ENCODE measurements at regions not wholly inside any gene's neighbourhood (a gene's known extent, or its start where the extent isn't known, plus 50 kb on each side); places are given as distances from the start of the nearest gene placed in this dataset.
"Not testable (repeated sequence)": the region's sequence is repeated elsewhere in the genome, so short reads cannot be mapped to it uniquely, and the experiment has no call there.

- TF ChIP-seq POLR2AphosphoS5 (IDR thresholded peaks at IDR 0.05; ENCODE audit: low read depth, low read length); SMC3 (IDR thresholded peaks at IDR 0.05; ENCODE audit: low read depth, low read length); CTCF (IDR thresholded peaks at IDR 0.05); YY1 (IDR thresholded peaks at IDR 0.05; ENCODE audit: low read depth); EP300 (IDR thresholded peaks at IDR 0.05; ENCODE audit: borderline replicate concordance in 1 of 2, low read depth in 1 of 2, low read length in 1 of 2); FOXM1 (IDR thresholded peaks at IDR 0.05; ENCODE audit: low read depth); MAX (IDR thresholded peaks at IDR 0.05; ENCODE audit: low read depth); GATA2 (CRISPR knock-in tag; IDR thresholded peaks at IDR 0.05); TAF1 (IDR thresholded peaks at IDR 0.05; ENCODE audit: borderline replicate concordance, low read depth, low read length); CHD2 (IDR thresholded peaks at IDR 0.05; ENCODE audit: low read length, partially characterized antibody): not testable (repeated sequence)
These were observed 124.4 kb upstream of the ZNF722 start for GRCh38 chr7:63874242-63874641.
